GM12891 (cell line): ENCODE measurements at regions not wholly inside any gene's neighbourhood (a gene's known extent, or its start where the extent isn't known, plus 50 kb on each side); places are given as distances from the start of the nearest gene placed in this dataset.

Source experiments
- POLR2A ChIP-seq: IDR thresholded peaks from 2 replicates; pipeline ENCODE4 v1.6.1; 2011; ENCODE audit warnings: low read depth, low read length, control low read depth
- POLR2AphosphoS5 ChIP-seq: IDR thresholded peaks from 2 replicates; pipeline ENCODE4 v1.6.1; 2011; ENCODE audit warnings: low read depth, low read length, control low read depth

DNA sequence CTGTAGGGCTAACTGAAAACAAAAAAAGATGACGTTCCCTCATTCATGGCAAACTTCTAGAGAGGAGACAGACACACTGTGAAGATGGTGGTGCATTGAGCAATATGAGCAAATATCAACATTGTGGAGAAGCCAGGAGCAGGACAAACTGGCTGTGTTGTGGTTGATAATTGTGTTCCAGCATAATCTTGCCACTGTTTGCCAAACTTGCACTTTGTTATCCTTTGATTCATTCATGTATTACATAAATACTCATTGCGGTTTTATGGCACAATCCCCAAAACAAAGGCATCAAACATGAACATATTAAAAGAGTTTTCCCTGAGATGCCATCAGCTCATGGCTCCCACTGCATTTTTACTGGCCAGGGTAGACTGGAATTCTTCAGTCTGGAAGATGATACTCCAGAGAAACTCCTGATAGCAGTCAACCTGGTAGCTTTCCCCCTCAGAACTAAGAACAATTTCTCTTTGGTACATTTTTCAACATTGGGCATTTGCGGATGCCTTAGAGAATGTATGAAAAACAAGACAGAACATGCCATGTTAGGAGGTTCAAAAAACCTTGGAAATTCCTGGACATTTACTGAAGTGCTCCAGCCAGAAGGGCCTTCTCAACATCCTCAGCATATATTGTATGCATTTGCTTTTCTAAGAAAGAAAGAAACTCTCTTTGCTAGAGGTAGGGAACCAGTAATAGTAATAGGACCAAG is 487.4 kb upstream of the CELF4 start:
- TF ChIP-seq POLR2A = no peak
- TF ChIP-seq POLR2AphosphoS5 = no peak
